PC-3 (cell line): ENCODE measurements at regions not wholly inside any gene's neighbourhood (a gene's known extent, or its start where the extent isn't known, plus 50 kb on each side); places are given as distances from the start of the nearest gene placed in this dataset.

Experiments
- ATAC-seq: fragments of 200-7000 bp; cut with Tn5 transposase; 2 replicates; pipeline ENCODE4 v1.9.1; 2020; ENCODE audit warnings: mild to moderate bottlenecking, moderate library complexity
- BruUV-seq: library from RNA; stranded (reverse); fragments of 400-500 nt; replicated peaks from 2 replicates; lab custom pipeline; 2021; lab: Mats Ljungman, UMichigan
- CTCF ChIA-PET: fragments of 300-600 bp; sonication (Branson Sonifier 250); formaldehyde crosslinking; loops from one replicate; lab custom pipeline; 2022; ENCODE audit warnings: antibody characterized with exemption; lab: Charles Lee
- POLR2A ChIA-PET: fragments of 300-600 bp; sonication (Branson Sonifier 250); formaldehyde crosslinking; loops from one replicate; lab custom pipeline; 2022; ENCODE audit warnings: antibody characterized with exemption; ENCODE audit not compliant: unreplicated experiment; lab: Charles Lee
- DNase-seq: peaks from one replicate; pipeline ENCODE4 v3.0.0-alpha.2; 2015
- H2AFZ ChIP-seq: fragments of 300-600 bp; sonication (generic); 2 replicates; pipeline ENCODE4 v1.6.0; 2016; ENCODE audit warnings: antibody characterized with exemption, low read length
- H3F3A ChIP-seq: fragments of 300-600 bp; sonication (generic); one replicate; pipeline ENCODE4 v1.6.0; 2017; ENCODE audit warnings: antibody characterized with exemption, low read length, control low read depth, mild to moderate bottlenecking; ENCODE audit not compliant: unreplicated experiment
- H3K27ac ChIP-seq: fragments of 300-600 bp; sonication (generic); 2 replicates; pipeline ENCODE4 v1.5.1; 2016; ENCODE audit warnings: mild to moderate bottlenecking, low read length
- H3K27me3 ChIP-seq: fragments of 300-600 bp; sonication (generic); 2 replicates; pipeline ENCODE4 v1.6.1; 2016; ENCODE audit warnings: low read length, mixed read lengths
- H3K36me3 ChIP-seq: fragments of 300-600 bp; sonication (generic); 2 replicates; pipeline ENCODE4 v1.6.1; 2016; ENCODE audit warnings: low read depth, mixed run types, low read length, mixed read lengths
- H3K4me1 ChIP-seq: fragments of 300-600 bp; sonication (generic); 2 replicates; pipeline ENCODE4 v1.5.1; 2016; ENCODE audit warnings: low read length; ENCODE audit not compliant: insufficient read depth
- H3K4me2 ChIP-seq: fragments of 300-600 bp; sonication (generic); 2 replicates; pipeline ENCODE4 v1.6.0; 2016; ENCODE audit warnings: low read length
- H3K4me3 ChIP-seq: fragments of 300-600 bp; sonication (generic); 2 replicates; pipeline ENCODE4 v1.5.1; 2016; ENCODE audit warnings: mild to moderate bottlenecking, low read length, mixed read lengths
- H3K79me2 ChIP-seq: fragments of 300-600 bp; sonication (generic); 2 replicates; pipeline ENCODE4 v1.6.1; 2017; ENCODE audit warnings: low read length, mixed read lengths
- H3K9ac ChIP-seq: fragments of 300-600 bp; sonication (generic); 2 replicates; pipeline ENCODE4 v1.6.0; 2016; ENCODE audit warnings: mild to moderate bottlenecking, low read length
- H3K9me2 ChIP-seq: fragments of 300-600 bp; sonication (generic); replicated peaks from 2 replicates; pipeline ENCODE4 v1.6.1; 2016; ENCODE audit warnings: mixed run types, low read length, mixed read lengths
- H3K9me3 ChIP-seq: fragments of 300-600 bp; sonication (generic); 2 replicates; pipeline ENCODE4 v1.6.1; 2016; ENCODE audit warnings: low read length, mixed read lengths
- H4K20me1 ChIP-seq: fragments of 300-600 bp; sonication (generic); 2 replicates; pipeline ENCODE4 v1.6.1; 2016; ENCODE audit warnings: low read length, mixed read lengths
- CTCF ChIP-seq: fragments of 300-600 bp; sonication (generic); conservative IDR thresholded peaks from 2 replicates; pipeline ENCODE4 v1.5.1; 2017; ENCODE audit warnings: antibody characterized with exemption, low read depth, mild to moderate bottlenecking, low read length
- EZH2 ChIP-seq: fragments of 300-600 bp; sonication (generic); IDR thresholded peaks from one replicate; pipeline ENCODE4 v1.6.1; 2017; ENCODE audit warnings: antibody characterized with exemption, mild to moderate bottlenecking, low read length; ENCODE audit not compliant: unreplicated experiment
- EZH2phosphoT487 ChIP-seq: fragments of 300-600 bp; sonication (generic); IDR thresholded peaks from 2 replicates; pipeline ENCODE4 v1.6.1; 2018; ENCODE audit warnings: mild to moderate bottlenecking, antibody characterized with exemption, low read length, borderline replicate concordance
- intact Hi-C: fragments of 100-400 bp; cut with micrococcal nuclease; formaldehyde crosslinking; loops from 2 replicates; pipeline ENCODE4 v1.9.0; 2023

DNA sequence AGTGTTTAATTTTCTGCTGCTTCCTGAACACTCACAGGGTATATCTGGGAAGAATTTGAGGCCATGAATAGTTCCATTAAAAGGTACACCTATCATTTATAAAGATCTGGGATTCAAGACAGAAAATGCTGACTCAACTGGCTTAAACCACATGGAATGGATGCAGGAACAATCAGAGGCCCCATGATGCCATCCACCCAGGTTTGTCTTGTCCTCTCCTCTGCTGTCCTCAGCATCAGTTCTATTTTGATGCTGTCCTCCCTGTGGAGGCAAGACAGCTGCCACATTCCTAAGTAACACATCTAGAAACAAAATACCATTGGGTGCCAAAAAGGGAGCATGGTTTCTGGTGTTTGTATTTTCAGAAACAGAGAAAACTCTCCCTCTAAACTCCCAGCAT lies 143.4 kb downstream of the ELOVL4 start:
- Histone ChIP-seq H3K4me1 (no peaks in the 10 kb centered on the region), H3K79me2 (no peaks in the 10 kb centered on the region), H3K9ac (no peak overlapping the region), H4K20me1 (no peaks in the 10 kb centered on the region), H3K4me2 (no peak overlapping the region), H2AFZ (no peak overlapping the region), H3K36me3 (no peaks in the 10 kb centered on the region), H3K9me3 (no peaks in the 10 kb centered on the region), H3K9me2 (no peaks in the 10 kb centered on the region), H3K27ac (no peak overlapping the region), H3K4me3 (no peak overlapping the region), H3K27me3 (no peaks in the 10 kb centered on the region), H3F3A (no peaks in the 10 kb centered on the region)
- POLR2A ChIA-PET, result no interaction called here
- TF ChIP-seq EZH2phosphoT487 (no peak), EZH2 (no peak), CTCF (no peak)
- ATAC-seq, result no peak
- BruUV-seq, result no TSS peak
- no peak for DNase-seq
- CTCF ChIA-PET, result no interaction called here
- intact Hi-C loops, result no loop called here

DNA sequence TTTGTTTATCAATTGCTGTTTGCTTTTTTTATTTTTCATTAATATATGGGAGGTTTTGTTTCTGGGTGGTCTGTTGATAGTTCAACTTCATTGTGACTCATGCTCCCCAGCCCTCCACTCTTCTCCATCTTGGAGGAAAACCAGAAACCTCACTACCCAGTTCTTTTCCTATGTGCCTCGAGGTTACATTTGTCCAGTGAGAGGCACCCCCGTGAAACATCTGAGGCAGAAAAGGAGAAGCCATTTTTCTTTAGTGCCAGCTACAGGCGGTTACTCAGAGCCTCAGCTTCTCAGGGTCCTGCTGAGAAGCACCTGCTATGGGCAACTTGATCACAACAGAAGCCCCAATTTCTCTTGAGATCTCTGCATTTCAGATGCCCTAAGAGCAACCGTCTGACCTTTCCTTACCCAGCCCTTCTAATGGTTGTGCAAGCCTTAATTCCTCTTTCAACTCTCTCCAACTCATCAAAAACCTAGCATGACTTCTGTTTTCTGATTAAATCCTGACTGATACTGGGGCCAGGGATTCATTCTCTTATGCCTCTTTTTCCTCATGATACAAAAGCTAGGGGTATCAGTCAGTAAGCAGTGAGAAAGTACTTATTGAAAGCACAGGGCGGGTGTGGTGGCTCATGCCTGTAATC lies 144.6 kb downstream of the ELOVL4 start:
- no peak overlapping the region for H3K4me2 ChIP-seq
- DNase-seq (no peak), ATAC-seq (no peak)
- no peak overlapping the region for H3K4me3 ChIP-seq
- H3K9ac ChIP-seq, result no peak overlapping the region
- H3K27me3 ChIP-seq, result no peaks in the 10 kb centered on the region
- H3K4me1 ChIP-seq, result no peaks in the 10 kb centered on the region
- H3K79me2 ChIP-seq, result no peaks in the 10 kb centered on the region
- no peaks in the 10 kb centered on the region for H3K9me2 ChIP-seq
- H3K27ac ChIP-seq, result no peak overlapping the region
- TF ChIP-seq EZH2, result no peak
- no peak for TF ChIP-seq EZH2phosphoT487
- intact Hi-C loops, result no loop called here
- no peak overlapping the region for H2AFZ ChIP-seq
- BruUV-seq, result no TSS peak
- no peaks in the 10 kb centered on the region for H4K20me1 ChIP-seq
- CTCF ChIA-PET, result no interaction called here
- H3K9me3 ChIP-seq, result no peaks in the 10 kb centered on the region
- H3K36me3 ChIP-seq, result no peaks in the 10 kb centered on the region
- POLR2A ChIA-PET, result no interaction called here
- no peaks in the 10 kb centered on the region for H3F3A ChIP-seq

- no peaks in the 10 kb centered on the region for H3K9me2 ChIP-seq
- ATAC-seq (no peak), DNase-seq (no peak)
- H4K20me1 ChIP-seq, result no peaks in the 10 kb centered on the region
- no peaks in the 10 kb centered on the region for H3F3A ChIP-seq
- no peak overlapping the region for H3K27ac ChIP-seq
- intact Hi-C loops, result no loop called here
- TF ChIP-seq CTCF (no peak), EZH2phosphoT487 (no peak), EZH2 (no peak)
- no peak overlapping the region for H3K4me3 ChIP-seq
- no peaks in the 10 kb centered on the region for H3K36me3 ChIP-seq
- no peaks in the 10 kb centered on the region for H3K27me3 ChIP-seq
- H3K4me1 ChIP-seq, result no peaks in the 10 kb centered on the region
- H2AFZ ChIP-seq, result no peak overlapping the region
- H3K9me3 ChIP-seq, result no peaks in the 10 kb centered on the region
- ChIA-PET CTCF (no interaction called here), POLR2A (no interaction called here)
- H3K4me2 ChIP-seq, result no peak overlapping the region
- H3K9ac ChIP-seq, result no peak overlapping the region
- no peaks in the 10 kb centered on the region for H3K79me2 ChIP-seq
- no TSS peak for BruUV-seq
These were observed 146.0 kb downstream of the ELOVL4 start for GRCh38 chr6:79801362-79801761.
